ENCODE measurements at regions not wholly inside any gene's neighbourhood (a gene's known extent, or its start where the extent isn't known, plus 50 kb on each side); places are given as distances from the start of the nearest gene placed in this dataset.

DNA sequence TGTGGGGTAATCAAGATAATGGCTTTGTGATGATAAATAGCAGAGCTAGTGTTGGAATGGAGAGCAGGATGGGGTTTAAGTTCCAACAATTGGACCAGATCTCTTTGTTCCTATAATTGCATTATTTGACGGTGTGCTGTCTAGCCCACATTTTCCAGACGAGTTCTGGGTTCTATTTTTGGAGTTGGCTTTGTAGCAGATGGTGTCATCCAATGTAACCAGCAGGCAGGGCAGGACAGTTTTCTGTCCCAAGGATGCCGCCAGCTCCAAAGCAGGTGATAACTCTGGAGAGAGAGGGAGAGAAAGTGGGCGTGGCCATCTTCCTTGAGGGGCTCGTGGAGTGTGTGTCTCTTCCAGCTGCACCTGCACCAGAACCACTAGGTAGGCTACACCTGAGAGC is 251.3 kb downstream of the KIF4B start:
- 75% methylated on average over 5 of the region's 5 CpGs for WGBS
- no peaks in the 10 kb centered on the region for H3K9me3 ChIP-seq (ENCODE audit: control insufficient read depth in 4 of 4, low read length in 3 of 4)
- DNase-seq (ENCODE audit: low spot score): no peak
- no peak for TF ChIP-seq FOXA2 (IDR thresholded peaks at IDR 0.05)
- TF ChIP-seq, protein P1, sequence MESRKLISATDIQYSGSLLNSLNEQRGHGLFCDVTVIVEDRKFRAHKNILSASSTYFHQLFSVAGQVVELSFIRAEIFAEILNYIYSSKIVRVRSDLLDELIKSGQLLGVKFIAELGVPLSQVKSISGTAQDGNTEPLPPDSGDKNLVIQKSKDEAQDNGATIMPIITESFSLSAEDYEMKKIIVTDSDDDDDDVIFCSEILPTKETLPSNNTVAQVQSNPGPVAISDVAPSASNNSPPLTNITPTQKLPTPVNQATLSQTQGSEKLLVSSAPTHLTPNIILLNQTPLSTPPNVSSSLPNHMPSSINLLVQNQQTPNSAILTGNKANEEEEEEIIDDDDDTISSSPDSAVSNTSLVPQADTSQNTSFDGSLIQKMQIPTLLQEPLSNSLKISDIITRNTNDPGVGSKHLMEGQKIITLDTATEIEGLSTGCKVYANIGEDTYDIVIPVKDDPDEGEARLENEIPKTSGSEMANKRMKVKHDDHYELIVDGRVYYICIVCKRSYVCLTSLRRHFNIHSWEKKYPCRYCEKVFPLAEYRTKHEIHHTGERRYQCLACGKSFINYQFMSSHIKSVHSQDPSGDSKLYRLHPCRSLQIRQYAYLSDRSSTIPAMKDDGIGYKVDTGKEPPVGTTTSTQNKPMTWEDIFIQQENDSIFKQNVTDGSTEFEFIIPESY (IDR thresholded peaks at IDR 0.05): no peak
- TF ChIP-seq YY1 (IDR thresholded peaks at IDR 0.05): no peak
- TF ChIP-seq, protein P2, sequence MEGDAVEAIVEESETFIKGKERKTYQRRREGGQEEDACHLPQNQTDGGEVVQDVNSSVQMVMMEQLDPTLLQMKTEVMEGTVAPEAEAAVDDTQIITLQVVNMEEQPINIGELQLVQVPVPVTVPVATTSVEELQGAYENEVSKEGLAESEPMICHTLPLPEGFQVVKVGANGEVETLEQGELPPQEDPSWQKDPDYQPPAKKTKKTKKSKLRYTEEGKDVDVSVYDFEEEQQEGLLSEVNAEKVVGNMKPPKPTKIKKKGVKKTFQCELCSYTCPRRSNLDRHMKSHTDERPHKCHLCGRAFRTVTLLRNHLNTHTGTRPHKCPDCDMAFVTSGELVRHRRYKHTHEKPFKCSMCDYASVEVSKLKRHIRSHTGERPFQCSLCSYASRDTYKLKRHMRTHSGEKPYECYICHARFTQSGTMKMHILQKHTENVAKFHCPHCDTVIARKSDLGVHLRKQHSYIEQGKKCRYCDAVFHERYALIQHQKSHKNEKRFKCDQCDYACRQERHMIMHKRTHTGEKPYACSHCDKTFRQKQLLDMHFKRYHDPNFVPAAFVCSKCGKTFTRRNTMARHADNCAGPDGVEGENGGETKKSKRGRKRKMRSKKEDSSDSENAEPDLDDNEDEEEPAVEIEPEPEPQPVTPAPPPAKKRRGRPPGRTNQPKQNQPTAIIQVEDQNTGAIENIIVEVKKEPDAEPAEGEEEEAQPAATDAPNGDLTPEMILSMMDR (IDR thresholded peaks at IDR 0.05; ENCODE audit: low read depth, low read length, missing input control): no peak
- TF ChIP-seq RXRA (IDR thresholded peaks at IDR 0.05): no peak
- TF ChIP-seq SP1 (IDR thresholded peaks at IDR 0.05): no peak
- H3K4me3 ChIP-seq (ENCODE audit: low read depth in 1 of 3, low read length in 3 of 3): no peak overlapping the region
- no peak overlapping the region for H3K27ac ChIP-seq (ENCODE audit: low read depth in 1 of 2, low read length in 2 of 2)
- H3K4me1 ChIP-seq (ENCODE audit: control insufficient read depth in 4 of 4, insufficient read depth in 4 of 4, low read length in 3 of 4): no peaks in the 10 kb centered on the region
- H3K36me3 ChIP-seq (ENCODE audit: control insufficient read depth in 4 of 4, insufficient read depth in 3 of 4, low read depth in 1 of 4, low read length in 3 of 4): no peaks in the 10 kb centered on the region
- no peaks in the 10 kb centered on the region for H3K27me3 ChIP-seq (ENCODE audit: control insufficient read depth in 4 of 4, insufficient read depth in 4 of 4, low read length in 3 of 4)
- no peak overlapping the region for H3K9ac ChIP-seq (ENCODE audit: low read depth in 1 of 2, low read length in 2 of 2)

DNA sequence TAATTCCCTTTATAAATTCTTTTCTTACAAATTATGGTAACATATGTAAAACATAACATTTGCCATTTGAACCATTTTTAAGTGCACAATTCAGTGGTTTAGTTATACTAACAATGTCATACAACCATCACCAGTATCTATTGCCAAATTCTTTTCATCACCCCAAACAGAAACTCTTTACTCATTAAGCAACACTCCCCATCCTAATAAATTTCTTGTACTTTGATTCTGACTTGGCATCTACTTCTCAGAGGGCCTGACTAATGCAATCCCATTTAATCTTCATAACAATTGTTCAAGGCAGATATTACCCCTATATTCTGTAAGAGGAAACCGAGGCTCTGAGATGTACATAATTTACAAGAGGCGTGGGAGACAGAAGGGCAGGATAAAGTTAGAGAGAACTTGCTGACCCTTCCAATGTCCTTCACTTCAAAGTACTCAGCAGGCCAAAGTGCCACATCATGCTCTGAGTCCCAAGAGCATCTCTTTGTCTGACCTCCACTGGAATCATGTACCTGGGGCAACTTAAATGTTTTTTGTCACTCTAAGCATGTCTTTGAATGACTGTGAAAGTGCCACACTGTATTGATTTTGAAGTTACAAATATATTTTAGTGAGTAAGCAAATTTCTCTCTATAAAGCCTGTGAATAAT is 255.3 kb downstream of the KIF4B start:
- Histone ChIP-seq H3K27me3 (ENCODE audit: control insufficient read depth in 4 of 4, insufficient read depth in 4 of 4, low read length in 3 of 4) (no peaks in the 10 kb centered on the region), H3K9ac (ENCODE audit: low read depth in 1 of 2, low read length in 2 of 2) (no peak overlapping the region), H3K4me1 (ENCODE audit: control insufficient read depth in 4 of 4, insufficient read depth in 4 of 4, low read length in 3 of 4) (peaks cover 0 to under 1% (median 0%) of the 10 kb centered on the region in 4 donors), H3K27ac (ENCODE audit: low read depth in 1 of 2, low read length in 2 of 2) (no peak overlapping the region), H3K4me3 (ENCODE audit: low read depth in 1 of 3, low read length in 3 of 3) (no peak overlapping the region), H3K36me3 (ENCODE audit: control insufficient read depth in 4 of 4, insufficient read depth in 3 of 4, low read depth in 1 of 4, low read length in 3 of 4) (no peaks in the 10 kb centered on the region), H3K9me3 (ENCODE audit: control insufficient read depth in 4 of 4, low read length in 3 of 4) (no peaks in the 10 kb centered on the region)
- WGBS: 82% methylated on average over 2 of the region's 2 CpGs
- no peak for DNase-seq (ENCODE audit: low spot score)
- TF ChIP-seq HNF4G (IDR thresholded peaks at IDR 0.05) (no peak), EGR1 (IDR thresholded peaks at IDR 0.05; ENCODE audit: low read depth in 2 of 2) (no peak), HNF4A (conservative IDR thresholded peaks at IDR 0.05) (no peak), GABPA (IDR thresholded peaks at IDR 0.05 in 1 of 2, conservative IDR thresholded peaks at IDR 0.05 in 1 of 2) (no peak), FOXA2 (IDR thresholded peaks at IDR 0.05) (no peak)
- TF ChIP-seq, protein P3, sequence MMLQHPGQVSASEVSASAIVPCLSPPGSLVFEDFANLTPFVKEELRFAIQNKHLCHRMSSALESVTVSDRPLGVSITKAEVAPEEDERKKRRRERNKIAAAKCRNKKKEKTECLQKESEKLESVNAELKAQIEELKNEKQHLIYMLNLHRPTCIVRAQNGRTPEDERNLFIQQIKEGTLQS (IDR thresholded peaks at IDR 0.05): no peak
- TF ChIP-seq, protein P4, sequence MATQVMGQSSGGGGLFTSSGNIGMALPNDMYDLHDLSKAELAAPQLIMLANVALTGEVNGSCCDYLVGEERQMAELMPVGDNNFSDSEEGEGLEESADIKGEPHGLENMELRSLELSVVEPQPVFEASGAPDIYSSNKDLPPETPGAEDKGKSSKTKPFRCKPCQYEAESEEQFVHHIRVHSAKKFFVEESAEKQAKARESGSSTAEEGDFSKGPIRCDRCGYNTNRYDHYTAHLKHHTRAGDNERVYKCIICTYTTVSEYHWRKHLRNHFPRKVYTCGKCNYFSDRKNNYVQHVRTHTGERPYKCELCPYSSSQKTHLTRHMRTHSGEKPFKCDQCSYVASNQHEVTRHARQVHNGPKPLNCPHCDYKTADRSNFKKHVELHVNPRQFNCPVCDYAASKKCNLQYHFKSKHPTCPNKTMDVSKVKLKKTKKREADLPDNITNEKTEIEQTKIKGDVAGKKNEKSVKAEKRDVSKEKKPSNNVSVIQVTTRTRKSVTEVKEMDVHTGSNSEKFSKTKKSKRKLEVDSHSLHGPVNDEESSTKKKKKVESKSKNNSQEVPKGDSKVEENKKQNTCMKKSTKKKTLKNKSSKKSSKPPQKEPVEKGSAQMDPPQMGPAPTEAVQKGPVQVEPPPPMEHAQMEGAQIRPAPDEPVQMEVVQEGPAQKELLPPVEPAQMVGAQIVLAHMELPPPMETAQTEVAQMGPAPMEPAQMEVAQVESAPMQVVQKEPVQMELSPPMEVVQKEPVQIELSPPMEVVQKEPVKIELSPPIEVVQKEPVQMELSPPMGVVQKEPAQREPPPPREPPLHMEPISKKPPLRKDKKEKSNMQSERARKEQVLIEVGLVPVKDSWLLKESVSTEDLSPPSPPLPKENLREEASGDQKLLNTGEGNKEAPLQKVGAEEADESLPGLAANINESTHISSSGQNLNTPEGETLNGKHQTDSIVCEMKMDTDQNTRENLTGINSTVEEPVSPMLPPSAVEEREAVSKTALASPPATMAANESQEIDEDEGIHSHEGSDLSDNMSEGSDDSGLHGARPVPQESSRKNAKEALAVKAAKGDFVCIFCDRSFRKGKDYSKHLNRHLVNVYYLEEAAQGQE (IDR thresholded peaks at IDR 0.05): no peak
- TF ChIP-seq, protein P5, sequence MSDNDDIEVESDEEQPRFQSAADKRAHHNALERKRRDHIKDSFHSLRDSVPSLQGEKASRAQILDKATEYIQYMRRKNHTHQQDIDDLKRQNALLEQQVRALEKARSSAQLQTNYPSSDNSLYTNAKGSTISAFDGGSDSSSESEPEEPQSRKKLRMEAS (IDR thresholded peaks at IDR 0.05): no peak

Data from liver (tissue), 8 donors.